ENCODE measurements at regions not wholly inside any gene's neighbourhood (a gene's known extent, or its start where the extent isn't known, plus 50 kb on each side); places are given as distances from the start of the nearest gene placed in this dataset.

DNA sequence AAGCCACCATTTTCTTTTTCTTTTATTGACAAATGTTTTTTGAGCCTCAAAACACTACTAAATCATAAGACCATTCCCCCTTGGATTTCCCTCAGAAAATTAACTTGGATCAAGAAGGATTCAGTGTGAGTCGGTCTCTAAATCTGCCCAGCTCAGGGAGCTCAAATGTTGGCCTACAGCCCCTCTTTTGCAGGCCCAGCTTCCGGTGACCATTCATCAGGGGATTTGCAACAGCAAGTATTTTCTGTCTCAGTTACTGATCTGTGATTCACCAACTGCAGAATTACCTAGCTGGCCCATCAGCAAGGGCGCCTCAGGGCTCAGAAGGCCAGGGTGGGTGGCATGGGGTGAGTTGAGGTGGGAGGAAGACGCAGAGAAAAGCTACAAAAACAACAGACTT is 318.1 kb downstream of the CDC5L start:
- no peaks in the 10 kb centered on the region for H3K9me3 ChIP-seq (ENCODE audit: control insufficient read depth, insufficient read depth, low read length)
- no peaks in the 10 kb centered on the region for H3K36me3 ChIP-seq (ENCODE audit: control insufficient read depth, insufficient read depth, low read length)
- no peak for DNase-seq (ENCODE audit: low read depth, low spot score)
- 0 out of 2 replicates have a peak, but pooled peaks cover 1% of the 10 kb centered on the region for H3K4me1 ChIP-seq (ENCODE audit: control insufficient read depth, insufficient read depth, low read length)
- no CpG with 5 or more reads among the region's 4 CpGs for WGBS (ENCODE audit: insufficient coverage, insufficient read length)
- H3K27me3 ChIP-seq (ENCODE audit: control insufficient read depth, insufficient read depth, low read length) = no peaks in the 10 kb centered on the region
- H3K4me3 ChIP-seq (ENCODE audit: low read length) = no peak overlapping the region
- no peak overlapping the region for H3K27ac ChIP-seq (ENCODE audit: low read length)

DNA sequence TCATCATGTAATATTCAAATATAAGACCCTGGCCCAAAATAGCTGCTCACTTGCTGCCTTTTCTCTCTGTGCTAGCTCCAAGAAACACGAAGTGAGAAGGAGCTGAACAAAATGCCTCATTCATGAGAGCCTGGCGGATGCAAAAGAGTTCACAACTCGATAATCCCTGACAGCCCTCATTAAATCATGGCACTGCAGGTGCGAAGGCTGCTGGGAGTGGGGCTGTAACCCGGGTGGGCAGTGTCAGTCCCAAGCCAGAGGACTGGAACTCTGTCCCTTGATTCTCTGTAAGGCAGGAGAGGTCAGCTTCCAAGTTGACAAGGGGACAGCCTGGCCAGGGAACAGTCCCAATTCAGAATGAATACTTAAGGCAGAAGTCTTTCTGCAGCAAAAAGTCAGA is 318.5 kb downstream of the CDC5L start:
- Histone ChIP-seq H3K4me1 (ENCODE audit: control insufficient read depth, insufficient read depth, low read length) (0 out of 2 replicates have a peak, but pooled peaks cover 1% of the 10 kb centered on the region), H3K27ac (ENCODE audit: low read length) (no peak overlapping the region), H3K9me3 (ENCODE audit: control insufficient read depth, insufficient read depth, low read length) (no peaks in the 10 kb centered on the region), H3K27me3 (ENCODE audit: control insufficient read depth, insufficient read depth, low read length) (no peaks in the 10 kb centered on the region), H3K4me3 (ENCODE audit: low read length) (no peak overlapping the region), H3K36me3 (ENCODE audit: control insufficient read depth, insufficient read depth, low read length) (no peaks in the 10 kb centered on the region)
- WGBS (ENCODE audit: insufficient coverage, insufficient read length) = no CpG with 5 or more reads among the region's 5 CpGs
- DNase-seq (ENCODE audit: low read depth, low spot score) = no peak

DNA sequence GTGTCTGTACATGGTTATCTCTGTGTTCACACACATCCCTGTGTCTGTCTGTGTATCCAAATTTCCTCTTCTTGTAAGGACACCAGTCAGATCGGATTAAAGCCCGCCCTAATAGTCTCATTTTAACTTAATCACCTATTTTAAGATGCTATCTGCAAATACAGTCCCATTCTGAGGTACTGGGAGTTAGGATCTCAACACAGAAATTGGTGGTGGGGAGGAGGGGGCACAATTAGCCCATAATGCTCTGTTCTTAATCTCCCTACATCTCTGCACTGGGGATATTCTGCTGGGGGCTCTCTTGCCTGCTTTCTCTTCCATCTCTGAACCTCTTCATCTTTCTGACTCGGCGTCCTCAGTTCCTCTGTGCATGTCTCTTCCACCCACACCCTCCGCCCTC is 320.7 kb downstream of the CDC5L start:
- no peaks in the 10 kb centered on the region; the same call in 1 of the 2 replicates for H3K9me3 ChIP-seq (ENCODE audit: control insufficient read depth, insufficient read depth, low read length)
- no CpG with 5 or more reads among the region's 5 CpGs for WGBS (ENCODE audit: insufficient coverage, insufficient read length)

DNA sequence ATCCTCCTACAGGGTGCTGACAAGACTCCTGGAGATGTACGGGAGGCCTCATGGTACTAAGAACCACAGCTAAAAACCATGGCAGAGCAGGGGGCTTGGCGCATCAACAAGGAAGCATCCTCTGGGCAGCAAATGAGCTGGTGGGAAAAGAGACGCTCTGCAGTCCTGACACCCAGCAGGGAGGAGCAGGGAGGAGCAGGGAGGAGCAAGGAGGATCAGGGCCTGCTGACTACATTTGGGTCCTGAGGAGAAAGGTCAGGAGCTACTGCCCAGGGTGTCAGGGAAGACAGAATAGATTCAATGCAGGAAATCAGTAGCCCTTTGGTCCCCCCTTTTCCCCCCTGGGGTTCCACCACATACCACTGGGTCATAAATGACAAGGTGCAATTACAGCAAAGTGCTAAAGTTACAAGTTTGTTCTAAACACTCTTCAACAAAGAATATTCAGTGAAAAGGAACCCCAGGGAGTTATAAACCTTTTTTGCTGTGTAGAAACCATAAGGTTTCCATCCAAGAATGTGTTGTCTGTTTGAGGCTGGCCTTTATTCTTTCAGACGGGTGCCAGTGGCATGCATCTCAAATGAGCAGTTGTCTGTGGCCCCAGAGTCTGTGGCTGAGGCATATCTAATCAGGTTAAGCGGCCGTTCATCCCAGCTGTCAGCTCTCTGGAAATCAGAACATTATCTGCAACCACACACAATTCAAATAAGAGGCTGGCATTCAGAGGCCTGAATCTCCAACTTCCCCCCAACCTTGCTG is 325.0 kb downstream of the CDC5L start:
- Histone ChIP-seq H3K4me3 (ENCODE audit: low read length) (no peak overlapping the region), H3K27ac (ENCODE audit: low read length) (no peak overlapping the region), H3K27me3 (ENCODE audit: control insufficient read depth, insufficient read depth, low read length) (no peaks in the 10 kb centered on the region), H3K9me3 (ENCODE audit: control insufficient read depth, insufficient read depth, low read length) (no peaks in the 10 kb centered on the region; the same call in 1 of the 2 replicates), H3K4me1 (ENCODE audit: control insufficient read depth, insufficient read depth, low read length) (peaks cover 1% of the 10 kb centered on the region; the same call in 1 of the 2 replicates), H3K36me3 (ENCODE audit: control insufficient read depth, insufficient read depth, low read length) (no peaks in the 10 kb centered on the region)
- no CpG with 5 or more reads among the region's 6 CpGs for WGBS (ENCODE audit: insufficient coverage, insufficient read length)
- DNase-seq (ENCODE audit: low read depth, low spot score) = no peak

More for the DNA sequence above, 320.7 kb downstream of the CDC5L start:
- Histone ChIP-seq H3K4me3 (ENCODE audit: low read length) (no peak overlapping the region), H3K36me3 (ENCODE audit: control insufficient read depth, insufficient read depth, low read length) (no peaks in the 10 kb centered on the region), H3K27me3 (ENCODE audit: control insufficient read depth, insufficient read depth, low read length) (no peaks in the 10 kb centered on the region), H3K4me1 (ENCODE audit: control insufficient read depth, insufficient read depth, low read length) (no peaks in the 10 kb centered on the region), H3K27ac (ENCODE audit: low read length) (no peak overlapping the region)
- DNase-seq (ENCODE audit: low read depth, low spot score) = no peak

DNA sequence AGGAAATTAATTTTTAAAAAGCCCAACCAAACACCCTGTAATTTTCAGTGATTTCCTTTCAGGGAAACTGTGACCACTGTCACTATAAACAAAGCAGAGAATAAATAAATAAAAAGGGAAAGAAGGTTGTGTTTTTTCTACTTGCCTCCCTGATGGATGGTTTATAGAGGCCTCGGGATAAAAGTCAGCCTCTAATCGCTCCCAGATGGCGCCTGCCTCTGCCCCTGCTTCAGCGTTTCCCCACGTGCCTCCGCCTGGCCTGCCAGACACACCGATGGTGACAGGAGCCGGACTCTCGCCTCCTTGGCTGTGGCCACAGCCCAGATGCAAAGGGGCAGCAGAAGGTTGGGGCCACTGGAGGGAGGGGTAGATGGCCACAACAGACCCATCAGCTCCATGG is 327.7 kb downstream of the CDC5L start:
- H3K36me3 ChIP-seq (ENCODE audit: control insufficient read depth, insufficient read depth, low read length) = no peaks in the 10 kb centered on the region
- no peak overlapping the region for H3K27ac ChIP-seq (ENCODE audit: low read length)
- no CpG with 5 or more reads among the region's 9 CpGs for WGBS (ENCODE audit: insufficient coverage, insufficient read length)
- no peaks in the 10 kb centered on the region for H3K27me3 ChIP-seq (ENCODE audit: control insufficient read depth, insufficient read depth, low read length)
- H3K4me1 ChIP-seq (ENCODE audit: control insufficient read depth, insufficient read depth, low read length) = peaks cover 1% of the 10 kb centered on the region; the same call in 1 of the 2 replicates
- no peak for DNase-seq (ENCODE audit: low read depth, low spot score)
- H3K4me3 ChIP-seq (ENCODE audit: low read length) = no peak overlapping the region
- no peaks in the 10 kb centered on the region; the same call in 1 of the 2 replicates for H3K9me3 ChIP-seq (ENCODE audit: control insufficient read depth, insufficient read depth, low read length)

DNA sequence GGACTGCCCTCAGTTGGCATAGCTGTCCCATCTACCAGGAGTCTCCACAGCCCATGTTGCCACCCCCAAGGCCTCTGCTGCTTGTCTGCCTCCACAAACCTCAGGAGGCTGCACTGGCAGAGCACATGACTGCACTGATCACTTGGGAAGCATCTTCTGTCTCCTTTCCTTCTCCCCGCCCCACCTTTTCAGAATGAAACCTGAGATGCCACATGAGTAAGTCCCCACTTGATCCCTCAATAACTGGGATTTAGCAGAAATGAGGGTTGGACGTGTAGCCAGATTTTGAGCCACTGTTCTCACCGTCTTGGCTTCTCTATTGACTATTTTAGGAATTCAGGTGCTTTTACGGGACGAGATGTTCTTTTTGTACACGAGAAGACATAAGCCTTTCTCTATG is 328.4 kb downstream of the CDC5L start:
- Histone ChIP-seq H3K4me3 (ENCODE audit: low read length) (no peak overlapping the region), H3K36me3 (ENCODE audit: control insufficient read depth, insufficient read depth, low read length) (no peaks in the 10 kb centered on the region), H3K9me3 (ENCODE audit: control insufficient read depth, insufficient read depth, low read length) (no peaks in the 10 kb centered on the region; the same call in 1 of the 2 replicates), H3K27ac (ENCODE audit: low read length) (no peak overlapping the region), H3K27me3 (ENCODE audit: control insufficient read depth, insufficient read depth, low read length) (no peaks in the 10 kb centered on the region), H3K4me1 (ENCODE audit: control insufficient read depth, insufficient read depth, low read length) (peaks cover 1% of the 10 kb centered on the region; the same call in 1 of the 2 replicates)
- WGBS (ENCODE audit: insufficient coverage, insufficient read length) = no CpG with 5 or more reads among the region's 6 CpGs
- no peak for DNase-seq (ENCODE audit: low read depth, low spot score)

DNA sequence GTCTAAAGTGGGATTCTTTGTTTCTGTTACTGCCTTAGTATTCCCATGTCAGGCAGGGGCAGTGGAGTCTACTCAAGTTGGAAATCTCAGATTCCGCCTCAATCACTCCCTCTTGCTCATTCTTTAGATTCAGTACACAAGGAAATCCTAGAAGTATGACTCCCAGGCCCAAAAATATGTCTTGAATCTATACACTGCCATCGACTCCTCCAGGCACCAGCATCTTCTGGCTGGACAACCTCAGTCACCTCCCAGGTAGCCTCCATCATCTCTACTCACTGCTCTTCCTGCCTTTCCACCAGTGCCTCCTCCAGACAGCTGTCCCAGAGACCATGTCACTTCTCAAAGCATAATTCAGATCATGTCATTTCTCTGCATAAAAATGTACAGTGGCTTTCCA is 329.9 kb downstream of the CDC5L start:
- Histone ChIP-seq H3K4me3 (ENCODE audit: low read length) (no peak overlapping the region), H3K27me3 (ENCODE audit: control insufficient read depth, insufficient read depth, low read length) (no peaks in the 10 kb centered on the region), H3K9me3 (ENCODE audit: control insufficient read depth, insufficient read depth, low read length) (no peaks in the 10 kb centered on the region), H3K27ac (ENCODE audit: low read length) (no peak overlapping the region), H3K36me3 (ENCODE audit: control insufficient read depth, insufficient read depth, low read length) (no peaks in the 10 kb centered on the region), H3K4me1 (ENCODE audit: control insufficient read depth, insufficient read depth, low read length) (peaks cover 1% of the 10 kb centered on the region; the same call in 1 of the 2 replicates)
- no peak for DNase-seq (ENCODE audit: low read depth, low spot score)
- no CpG with 5 or more reads among the region's 2 CpGs for WGBS (ENCODE audit: insufficient coverage, insufficient read length)

DNA sequence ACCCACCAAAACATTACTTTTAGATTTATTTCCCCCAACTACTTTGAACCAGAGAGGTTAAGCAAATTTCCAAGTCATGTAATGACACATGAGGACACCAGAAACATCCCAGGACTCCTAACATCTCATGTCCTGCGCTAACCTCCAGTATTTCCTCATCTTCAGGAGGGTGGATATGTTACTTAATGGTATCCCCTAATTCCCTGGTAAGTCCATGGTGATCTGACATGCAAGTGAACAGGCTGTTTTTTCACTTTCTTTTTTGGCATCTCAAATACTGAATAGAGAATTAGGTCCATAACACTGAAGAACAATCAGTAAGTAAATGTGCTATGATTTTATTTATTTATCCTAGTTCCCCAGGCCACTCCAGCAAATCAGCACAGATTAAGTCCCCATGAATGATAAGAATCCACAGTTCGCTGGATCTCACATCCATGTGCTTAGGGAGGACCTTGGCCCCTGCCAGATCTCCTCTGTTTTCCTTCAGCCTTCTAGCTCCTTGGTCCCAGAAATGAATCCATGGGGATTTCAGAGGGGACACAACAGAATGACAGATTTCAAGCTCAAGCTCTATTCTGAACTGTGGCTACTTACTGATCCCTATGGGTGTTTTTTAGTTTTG is 334.6 kb downstream of the CDC5L start:
- no peak overlapping the region for H3K27ac ChIP-seq (ENCODE audit: low read length)
- WGBS (ENCODE audit: insufficient coverage, insufficient read length) = no CpG with 5 or more reads among the region's 2 CpGs
- H3K27me3 ChIP-seq (ENCODE audit: control insufficient read depth, insufficient read depth, low read length) = no peaks in the 10 kb centered on the region
- no peaks in the 10 kb centered on the region for H3K36me3 ChIP-seq (ENCODE audit: control insufficient read depth, insufficient read depth, low read length)
- no peaks in the 10 kb centered on the region for H3K9me3 ChIP-seq (ENCODE audit: control insufficient read depth, insufficient read depth, low read length)
- no peak overlapping the region for H3K4me3 ChIP-seq (ENCODE audit: low read length)
- DNase-seq (ENCODE audit: low read depth, low spot score) = no peak
- H3K4me1 ChIP-seq (ENCODE audit: control insufficient read depth, insufficient read depth, low read length) = no peaks in the 10 kb centered on the region

DNA sequence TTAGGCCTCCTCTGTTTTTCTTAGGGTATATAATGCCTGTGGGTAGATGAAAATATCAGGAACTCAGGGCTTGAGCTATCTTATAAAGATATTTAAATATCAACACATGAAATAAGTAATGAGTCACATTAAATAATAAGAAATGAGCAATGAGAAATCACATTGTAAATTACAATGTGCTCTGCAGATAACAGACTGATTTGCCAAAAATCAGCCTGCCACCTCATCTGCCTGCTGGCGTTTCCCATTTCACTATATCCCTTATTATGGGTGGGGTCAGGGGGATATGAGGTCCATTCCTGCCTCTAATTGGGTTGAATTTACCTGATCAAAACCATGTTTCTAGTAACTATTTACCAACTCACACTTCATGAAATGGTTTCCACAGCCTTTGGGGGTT is 335.2 kb downstream of the CDC5L start:
- no CpG with 5 or more reads among the region's 1 CpG for WGBS (ENCODE audit: insufficient coverage, insufficient read length)
- Histone ChIP-seq H3K27ac (ENCODE audit: low read length) (no peak overlapping the region), H3K9me3 (ENCODE audit: control insufficient read depth, insufficient read depth, low read length) (no peaks in the 10 kb centered on the region), H3K4me1 (ENCODE audit: control insufficient read depth, insufficient read depth, low read length) (no peaks in the 10 kb centered on the region), H3K27me3 (ENCODE audit: control insufficient read depth, insufficient read depth, low read length) (no peaks in the 10 kb centered on the region), H3K4me3 (ENCODE audit: low read length) (no peak overlapping the region), H3K36me3 (ENCODE audit: control insufficient read depth, insufficient read depth, low read length) (no peaks in the 10 kb centered on the region)
- no peak for DNase-seq (ENCODE audit: low read depth, low spot score)

DNA sequence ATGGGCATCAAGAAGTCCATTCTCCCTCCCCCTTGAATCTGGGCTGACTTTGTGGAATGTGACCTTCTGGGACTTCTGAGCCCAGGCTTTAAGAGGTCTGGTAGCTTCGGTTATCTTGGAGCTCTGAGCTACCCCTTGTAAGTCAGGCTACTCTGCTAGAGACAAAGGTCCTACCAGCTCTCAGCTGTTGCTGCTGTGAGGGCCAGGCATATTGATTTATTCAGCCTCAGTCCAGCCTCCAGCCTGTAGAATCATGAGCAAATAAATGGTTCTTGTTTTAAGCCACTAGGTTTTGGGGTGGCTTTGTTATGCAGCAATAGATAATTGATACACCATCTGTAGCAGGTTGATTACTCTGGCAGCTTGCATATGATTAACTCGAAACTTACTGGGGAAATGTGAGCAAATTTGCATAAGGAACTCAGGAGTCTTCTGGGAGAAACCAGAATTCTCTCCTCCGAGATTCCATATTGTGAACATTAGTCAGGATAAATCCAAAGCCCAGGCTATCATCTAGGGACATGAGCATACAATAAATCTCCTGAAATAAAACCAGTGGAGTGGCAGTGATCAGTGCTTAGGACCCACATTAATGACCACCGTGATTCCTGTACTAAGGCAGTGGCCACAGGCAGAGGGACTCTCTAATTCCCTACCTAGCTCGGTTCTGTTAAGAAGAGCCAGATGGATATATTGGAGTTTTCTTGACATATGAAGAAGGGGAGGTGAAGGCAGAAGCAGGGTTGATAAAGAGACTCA is 336.1 kb downstream of the CDC5L start:
- DNase-seq (ENCODE audit: low read depth, low spot score) = no peak
- Histone ChIP-seq H3K4me3 (ENCODE audit: low read length) (no peak overlapping the region), H3K27ac (ENCODE audit: low read length) (no peak overlapping the region), H3K36me3 (ENCODE audit: control insufficient read depth, insufficient read depth, low read length) (no peaks in the 10 kb centered on the region), H3K27me3 (ENCODE audit: control insufficient read depth, insufficient read depth, low read length) (no peaks in the 10 kb centered on the region), H3K9me3 (ENCODE audit: control insufficient read depth, insufficient read depth, low read length) (no peaks in the 10 kb centered on the region), H3K4me1 (ENCODE audit: control insufficient read depth, insufficient read depth, low read length) (no peaks in the 10 kb centered on the region)
- WGBS (ENCODE audit: insufficient coverage, insufficient read length) = no CpG with 5 or more reads among the region's 5 CpGs

Measured in iPS DF 6.9 (cell line).